H9 (cell line): ENCODE measurements at regions not wholly inside any gene's neighbourhood (a gene's known extent, or its start where the extent isn't known, plus 50 kb on each side); places are given as distances from the start of the nearest gene placed in this dataset.

ENCODE experiments used
- DNase-seq: peaks from one replicate; pipeline ENCODE4 v3.0.0-alpha.2; 2017
- H2AFZ ChIP-seq: one replicate; pipeline ENCODE4 v1.6.1; 2013; ENCODE audit warnings: mild to moderate bottlenecking, low read length, control low read depth, moderate library complexity
- H2AK5ac ChIP-seq: 2 replicates; pipeline ENCODE4 v1.6.1; 2013; ENCODE audit warnings: low read length, control low read depth, mixed read lengths; ENCODE audit not compliant: insufficient read length
- H2BK120ac ChIP-seq: one replicate; pipeline ENCODE4 v1.6.1; 2013; ENCODE audit warnings: low read depth, mild to moderate bottlenecking, low read length, control low read depth, inconsistent platforms; ENCODE audit not compliant: poor library complexity, severe bottlenecking
- H2BK12ac ChIP-seq: 2 replicates; pipeline ENCODE4 v1.6.1; 2013; ENCODE audit warnings: low read length, control low read depth, mixed read lengths, low read depth; ENCODE audit not compliant: insufficient read length
- H2BK15ac ChIP-seq: 2 replicates; pipeline ENCODE4 v1.6.1; 2013; ENCODE audit warnings: low read depth, low read length, control low read depth
- H2BK20ac ChIP-seq: one replicate; pipeline ENCODE4 v1.6.1; 2013; ENCODE audit warnings: low read depth, mild to moderate bottlenecking, low read length, control low read depth, inconsistent platforms; ENCODE audit not compliant: poor library complexity, severe bottlenecking
- H2BK5ac ChIP-seq: 2 replicates; pipeline ENCODE4 v1.6.1; 2013; ENCODE audit warnings: low read length, control low read depth, mixed read lengths; ENCODE audit not compliant: insufficient read length
- H3K14ac ChIP-seq: 2 replicates; pipeline ENCODE4 v1.6.1; 2013; ENCODE audit warnings: low read length, control low read depth; ENCODE audit not compliant: insufficient read depth
- H3K18ac ChIP-seq: 2 replicates; pipeline ENCODE4 v1.6.1; 2013; ENCODE audit warnings: low read depth, mild to moderate bottlenecking, mixed read lengths, low read length, control low read depth; ENCODE audit not compliant: insufficient read length
- H3K23ac ChIP-seq: 2 replicates; pipeline ENCODE4 v1.6.1; 2013; ENCODE audit warnings: low read length, control low read depth, mixed read lengths, low read depth; ENCODE audit not compliant: insufficient read length
- H3K23me2 ChIP-seq: 2 replicates; pipeline ENCODE4 v1.6.1; 2013; ENCODE audit warnings: low read depth, mild to moderate bottlenecking, mixed read lengths, low read length, control low read depth; ENCODE audit not compliant: insufficient read length, poor library complexity, severe bottlenecking
- H3K27ac ChIP-seq: 2 replicates; pipeline ENCODE4 v1.5.1; 2013; ENCODE audit warnings: low read length, control low read depth, mixed read lengths, low read depth; ENCODE audit not compliant: insufficient read length
- H3K27me3 ChIP-seq: 2 replicates; pipeline ENCODE4 v1.6.1; 2013; ENCODE audit warnings: low read length, control low read depth, inconsistent platforms; ENCODE audit not compliant: insufficient read depth
- H3K4ac ChIP-seq: 2 replicates; pipeline ENCODE4 v1.6.1; 2013; ENCODE audit warnings: low read depth, mild to moderate bottlenecking, control low read depth, inconsistent platforms, low read length, moderate library complexity
- H3K4me1 ChIP-seq: 2 replicates; pipeline ENCODE4 v1.6.1; 2013; ENCODE audit warnings: low read length, control low read depth, inconsistent platforms; ENCODE audit not compliant: insufficient read depth
- H3K4me2 ChIP-seq: 2 replicates; pipeline ENCODE4 v1.6.1; 2013; ENCODE audit warnings: low read length, control low read depth, mixed read lengths; ENCODE audit not compliant: insufficient read length, insufficient read depth
- H3K56ac ChIP-seq: 2 replicates; pipeline ENCODE4 v1.6.1; 2013; ENCODE audit warnings: low read depth, mild to moderate bottlenecking, mixed read lengths, low read length, control low read depth; ENCODE audit not compliant: insufficient read length
- H3K79me1 ChIP-seq: 2 replicates; pipeline ENCODE4 v1.6.1; 2013; ENCODE audit warnings: low read depth, mild to moderate bottlenecking, moderate library complexity, low read length, control low read depth, inconsistent platforms; ENCODE audit not compliant: insufficient read depth, poor library complexity, severe bottlenecking
- H3K79me2 ChIP-seq: 2 replicates; pipeline ENCODE4 v1.6.1; 2013; ENCODE audit warnings: low read length, control low read depth, inconsistent platforms; ENCODE audit not compliant: insufficient read depth
- H3K9ac ChIP-seq: 2 replicates; pipeline ENCODE4 v1.6.1; 2013; ENCODE audit warnings: low read length, control low read depth, mixed read lengths; ENCODE audit not compliant: insufficient read length; ENCODE audit errors: extremely low read depth
- H3K9me3 ChIP-seq: one replicate; pipeline ENCODE4 v1.6.1; 2013; ENCODE audit warnings: low read depth, low read length, inconsistent platforms; ENCODE audit not compliant: control insufficient read depth
- H3T11ph ChIP-seq: one replicate; pipeline ENCODE4 v1.6.1; 2013; ENCODE audit warnings: mild to moderate bottlenecking, low read length, control low read depth, inconsistent platforms
- H4K20me1 ChIP-seq: one replicate; pipeline ENCODE4 v1.6.1; 2013; ENCODE audit not compliant: control insufficient read depth, insufficient read length, insufficient read depth
- H4K5ac ChIP-seq: 2 replicates; pipeline ENCODE4 v1.6.1; 2013; ENCODE audit warnings: low read depth, mild to moderate bottlenecking, mixed read lengths, low read length, control low read depth; ENCODE audit not compliant: insufficient read length
- H4K8ac ChIP-seq: replicated peaks from 2 replicates; pipeline ENCODE4 v1.6.1; 2013; ENCODE audit warnings: low read length, control low read depth, mixed read lengths, low read depth; ENCODE audit not compliant: insufficient read length
- H4K91ac ChIP-seq: 2 replicates; pipeline ENCODE4 v1.6.1; 2013; ENCODE audit warnings: low read depth, mild to moderate bottlenecking, moderate library complexity, mixed read lengths, low read length, control low read depth; ENCODE audit not compliant: insufficient read length
- H3K27ac Mint-ChIP-seq, 3 experiments: 2 replicates in 2 of 3; 3 replicates in 1 of 3; pipeline ENCODE4 v1.8.0; 2020 to 2021; ENCODE audit warnings: mixed read lengths in 3 of 3, mild to moderate bottlenecking in 1 of 3, moderate library complexity in 1 of 3
- H3K27me3 Mint-ChIP-seq: 2 replicates; pipeline ENCODE4 v1.8.0; 2021; ENCODE audit warnings: low read depth, mild to moderate bottlenecking, moderate library complexity, mixed read lengths
- H3K36me3 Mint-ChIP-seq, 3 experiments: 2 replicates in 2 of 3; 3 replicates in 1 of 3; pipeline ENCODE4 v1.8.0; 2020 to 2021; ENCODE audit warnings: low read depth in 3 of 3, mixed read lengths in 3 of 3; ENCODE audit not compliant: insufficient read depth in 1 of 3
- H3K4me1 Mint-ChIP-seq, 2 experiments: 2 replicates each; pipeline ENCODE4 v1.8.0; 2020; ENCODE audit warnings: mixed read lengths in 2 of 2
- H3K4me3 Mint-ChIP-seq, 2 experiments: 2 replicates in 1 of 2; 3 replicates in 1 of 2; pipeline ENCODE4 v1.8.0; 2020 to 2021; ENCODE audit warnings: mild to moderate bottlenecking in 2 of 2, mixed read lengths in 2 of 2, moderate library complexity in 1 of 2
- H3K9me3 Mint-ChIP-seq, 2 experiments: 2 replicates in 1 of 2; 3 replicates in 1 of 2; pipeline ENCODE4 v1.8.0; 2020; ENCODE audit warnings: mild to moderate bottlenecking in 2 of 2, mixed read lengths in 2 of 2, moderate library complexity in 1 of 2
- WGBS: extraction: QIAGEN DNeasy Blood & Tissue Kit; methylation state at CpG from one replicate; pipeline ENCODE4 v1.1.7; 2013; ENCODE audit warnings: missing lambda C conversion rate, low lambda C conversion rate, mixed read lengths; ENCODE audit not compliant: insufficient read length; ENCODE audit errors: extremely low coverage; 5-methylcytosine and 5-hydroxymethylcytosine counted together
- TF ChIP-seq, protein P1 (sequence below): fragments of 200-600 bp; sonication (generic); conservative IDR thresholded peaks from 3 replicates; pipeline ENCODE4 v1.8.0; 2021; ENCODE audit warnings: antibody characterized with exemption, mild to moderate bottlenecking

GRCh38 chr5:77923666-77924065 lies 147.5 kb upstream of the TBCA start:
- no peak overlapping the region for H3K23ac ChIP-seq
- no peaks in the 10 kb centered on the region for H3K79me2 ChIP-seq
- H3K14ac ChIP-seq: no peak overlapping the region
- H2AK5ac ChIP-seq: no peak overlapping the region
- H4K5ac ChIP-seq: no peak overlapping the region
- no peak overlapping the region for H4K91ac ChIP-seq
- peaks cover 3% of the 10 kb centered on the region; the same call in 1 of the 2 replicates for H3K4me1 ChIP-seq
- no peak overlapping the region for H3T11ph ChIP-seq
- no peak overlapping the region for H4K8ac ChIP-seq
- H4K20me1 ChIP-seq: no peaks in the 10 kb centered on the region
- Mint-ChIP-seq H3K36me3 (no peaks in the 10 kb centered on the region; a peak in 1 of 7 replicates), H3K27ac (no peak overlapping the region; a peak in 1 of 7 replicates), H3K27me3 (peaks cover 38% of the 10 kb centered on the region), H3K9me3 (no peaks in the 10 kb centered on the region), H3K4me1 (peaks cover 14 to 23% of the 10 kb centered on the region in 2 experiments), H3K4me3 (no peak overlapping the region)
- no peak overlapping the region for H2BK15ac ChIP-seq
- DNase-seq: no peak
- no peak overlapping the region for H3K9ac ChIP-seq
- no peak overlapping the region for H2BK120ac ChIP-seq
- H2BK12ac ChIP-seq: no peak overlapping the region
- no peak overlapping the region for H2BK20ac ChIP-seq
- H2BK5ac ChIP-seq: no peak overlapping the region
- no peaks in the 10 kb centered on the region for H3K9me3 ChIP-seq
- H3K4ac ChIP-seq: no peak overlapping the region
- H3K4me2 ChIP-seq: no peak overlapping the region
- H3K79me1 ChIP-seq: no peaks in the 10 kb centered on the region
- H3K27ac ChIP-seq: no peak overlapping the region
- no peaks in the 10 kb centered on the region for H3K23me2 ChIP-seq
- no peak overlapping the region for H2AFZ ChIP-seq
- H3K56ac ChIP-seq: no peak overlapping the region
- H3K27me3 ChIP-seq: no peaks in the 10 kb centered on the region
- TF ChIP-seq, protein P1, sequence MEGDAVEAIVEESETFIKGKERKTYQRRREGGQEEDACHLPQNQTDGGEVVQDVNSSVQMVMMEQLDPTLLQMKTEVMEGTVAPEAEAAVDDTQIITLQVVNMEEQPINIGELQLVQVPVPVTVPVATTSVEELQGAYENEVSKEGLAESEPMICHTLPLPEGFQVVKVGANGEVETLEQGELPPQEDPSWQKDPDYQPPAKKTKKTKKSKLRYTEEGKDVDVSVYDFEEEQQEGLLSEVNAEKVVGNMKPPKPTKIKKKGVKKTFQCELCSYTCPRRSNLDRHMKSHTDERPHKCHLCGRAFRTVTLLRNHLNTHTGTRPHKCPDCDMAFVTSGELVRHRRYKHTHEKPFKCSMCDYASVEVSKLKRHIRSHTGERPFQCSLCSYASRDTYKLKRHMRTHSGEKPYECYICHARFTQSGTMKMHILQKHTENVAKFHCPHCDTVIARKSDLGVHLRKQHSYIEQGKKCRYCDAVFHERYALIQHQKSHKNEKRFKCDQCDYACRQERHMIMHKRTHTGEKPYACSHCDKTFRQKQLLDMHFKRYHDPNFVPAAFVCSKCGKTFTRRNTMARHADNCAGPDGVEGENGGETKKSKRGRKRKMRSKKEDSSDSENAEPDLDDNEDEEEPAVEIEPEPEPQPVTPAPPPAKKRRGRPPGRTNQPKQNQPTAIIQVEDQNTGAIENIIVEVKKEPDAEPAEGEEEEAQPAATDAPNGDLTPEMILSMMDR: no peak
- WGBS: no CpG with 5 or more reads among the region's 4 CpGs
- no peak overlapping the region for H3K18ac ChIP-seq
